B cell (primary cell): ENCODE measurements at regions not wholly inside any gene's neighbourhood (a gene's known extent, or its start where the extent isn't known, plus 50 kb on each side); places are given as distances from the start of the nearest gene placed in this dataset.

ENCODE experiments used
- CTCF ChIP-seq: fragments of 200-600 bp; IDR thresholded peaks from one replicate; pipeline ENCODE4 v1.8.0; 2022; ENCODE audit warnings: antibody characterized with exemption, mild to moderate bottlenecking
- EZH2 ChIP-seq: IDR thresholded peaks from 2 replicates; pipeline ENCODE4 v1.6.1; 2012; ENCODE audit warnings: borderline replicate concordance, low read depth, mild to moderate bottlenecking, moderate library complexity, low read length; ENCODE audit not compliant: insufficient read depth, poor library complexity, severe bottlenecking

GRCh38 chr14:35921745-35922144, 95.6 kb downstream of the BRMS1L start:
- TF ChIP-seq CTCF (no peak), EZH2 (no peak)
